SK-N-SH treated with all-trans-retinoic acid at 6 μM for 48 hours (cell line): ENCODE measurements at regions not wholly inside any gene's neighbourhood (a gene's known extent, or its start where the extent isn't known, plus 50 kb on each side); places are given as distances from the start of the nearest gene placed in this dataset.

Source experiments
- ATAC-seq: fragments of 200-7000 bp; cut with Tn5 transposase; 3 replicates; pipeline ENCODE4 v1.9.1; 2020; ENCODE audit warnings: mild to moderate bottlenecking, moderate library complexity
- ARNTL ChIP-seq: fragments of 450-650 bp; formaldehyde crosslinking; IDR thresholded peaks from 2 replicates; pipeline ENCODE4 v1.5.0; 2020; ENCODE audit warnings: low read depth, mild to moderate bottlenecking, moderate library complexity, borderline replicate concordance
- BACH2 ChIP-seq: fragments of 250-450 bp; sonication (Bioruptor Pico); IDR thresholded peaks from 2 replicates; pipeline ENCODE4 v1.9.0; 2021; ENCODE audit warnings: mild to moderate bottlenecking, borderline replicate concordance
- CSDC2 ChIP-seq: fragments of 250-450 bp; sonication (Bioruptor Pico); IDR thresholded peaks from 2 replicates; pipeline ENCODE4 v1.5.0; 2020; ENCODE audit warnings: mild to moderate bottlenecking, moderate library complexity
- ESRRG ChIP-seq: fragments of 250-450 bp; sonication (Bioruptor Pico); IDR thresholded peaks from 2 replicates; pipeline ENCODE4 v1.6.1; 2021; ENCODE audit warnings: mild to moderate bottlenecking
- GLIS3 ChIP-seq: fragments of 250-450 bp; sonication (Bioruptor Pico); IDR thresholded peaks from 2 replicates; pipeline ENCODE4 v1.5.0; 2020; ENCODE audit warnings: mild to moderate bottlenecking, moderate library complexity
- ISL1 ChIP-seq: fragments of 250-450 bp; sonication (Bioruptor Pico); IDR thresholded peaks from 2 replicates; pipeline ENCODE4 v2.1.2; 2022; ENCODE audit warnings: mild to moderate bottlenecking, moderate library complexity
- OSR1 ChIP-seq: fragments of 250-450 bp; sonication (Bioruptor Pico); IDR thresholded peaks from 2 replicates; pipeline ENCODE4 v1.8.0; 2022; ENCODE audit warnings: moderate library complexity, mild to moderate bottlenecking, inconsistent platforms
- PPARA ChIP-seq: fragments of 250-450 bp; sonication (Bioruptor Pico); IDR thresholded peaks from 2 replicates; pipeline ENCODE4 v1.5.0; 2020; ENCODE audit warnings: mild to moderate bottlenecking, borderline replicate concordance
- RARB ChIP-seq: fragments of 250-450 bp; sonication (Bioruptor Pico); IDR thresholded peaks from 2 replicates; pipeline ENCODE4 v1.8.0; 2021; ENCODE audit warnings: mild to moderate bottlenecking, moderate library complexity
- TOX ChIP-seq: fragments of 250-450 bp; sonication (Bioruptor Pico); IDR thresholded peaks from 2 replicates; pipeline ENCODE4 v1.8.0; 2021; ENCODE audit warnings: mild to moderate bottlenecking, moderate library complexity, borderline replicate concordance
- ZC3H10 ChIP-seq: fragments of 250-450 bp; sonication (Bioruptor Pico); IDR thresholded peaks from 2 replicates; pipeline ENCODE4 v1.5.1; 2021; ENCODE audit warnings: mild to moderate bottlenecking, moderate library complexity
- ZFP30 ChIP-seq: fragments of 450-650 bp; formaldehyde crosslinking; IDR thresholded peaks from 2 replicates; pipeline ENCODE4 v1.5.0; 2022; ENCODE audit warnings: mild to moderate bottlenecking, moderate library complexity
- ZNF565 ChIP-seq: fragments of 450-650 bp; formaldehyde crosslinking; conservative IDR thresholded peaks from 2 replicates; pipeline ENCODE4 v1.5.0; 2020; ENCODE audit warnings: low read depth, mild to moderate bottlenecking, moderate library complexity
- ZNF70 ChIP-seq: fragments of 450-650 bp; formaldehyde crosslinking; IDR thresholded peaks from 2 replicates; pipeline ENCODE4 v1.5.0; 2020; ENCODE audit warnings: mild to moderate bottlenecking, moderate library complexity
- TF ChIP-seq, protein P1 (sequence below): fragments of 250-450 bp; sonication (Bioruptor Pico); IDR thresholded peaks from 2 replicates; pipeline ENCODE4 v1.8.0; 2021; ENCODE audit warnings: low read depth, mild to moderate bottlenecking, moderate library complexity, borderline replicate concordance
- TF ChIP-seq, protein P2 (sequence below): fragments of 250-450 bp; sonication (Bioruptor Pico); IDR thresholded peaks from 2 replicates; pipeline ENCODE4 v1.5.1; 2021; ENCODE audit warnings: mild to moderate bottlenecking, moderate library complexity
- TF ChIP-seq, protein P3 (sequence below): fragments of 250-450 bp; sonication (Bioruptor Pico); IDR thresholded peaks from 2 replicates; pipeline ENCODE4 v1.5.0; 2020; ENCODE audit warnings: mild to moderate bottlenecking, moderate library complexity
- TF ChIP-seq, protein P4 (sequence below): fragments of 250-450 bp; sonication (Bioruptor Pico); IDR thresholded peaks from 2 replicates; pipeline ENCODE4 v1.8.0; 2020; ENCODE audit warnings: mild to moderate bottlenecking, moderate library complexity, borderline replicate concordance
- TF ChIP-seq, protein P5 (sequence below): fragments of 250-450 bp; sonication (Bioruptor Pico); IDR thresholded peaks from 2 replicates; pipeline ENCODE4 v1.5.1; 2020; ENCODE audit warnings: low read depth, mild to moderate bottlenecking, moderate library complexity

DNA sequence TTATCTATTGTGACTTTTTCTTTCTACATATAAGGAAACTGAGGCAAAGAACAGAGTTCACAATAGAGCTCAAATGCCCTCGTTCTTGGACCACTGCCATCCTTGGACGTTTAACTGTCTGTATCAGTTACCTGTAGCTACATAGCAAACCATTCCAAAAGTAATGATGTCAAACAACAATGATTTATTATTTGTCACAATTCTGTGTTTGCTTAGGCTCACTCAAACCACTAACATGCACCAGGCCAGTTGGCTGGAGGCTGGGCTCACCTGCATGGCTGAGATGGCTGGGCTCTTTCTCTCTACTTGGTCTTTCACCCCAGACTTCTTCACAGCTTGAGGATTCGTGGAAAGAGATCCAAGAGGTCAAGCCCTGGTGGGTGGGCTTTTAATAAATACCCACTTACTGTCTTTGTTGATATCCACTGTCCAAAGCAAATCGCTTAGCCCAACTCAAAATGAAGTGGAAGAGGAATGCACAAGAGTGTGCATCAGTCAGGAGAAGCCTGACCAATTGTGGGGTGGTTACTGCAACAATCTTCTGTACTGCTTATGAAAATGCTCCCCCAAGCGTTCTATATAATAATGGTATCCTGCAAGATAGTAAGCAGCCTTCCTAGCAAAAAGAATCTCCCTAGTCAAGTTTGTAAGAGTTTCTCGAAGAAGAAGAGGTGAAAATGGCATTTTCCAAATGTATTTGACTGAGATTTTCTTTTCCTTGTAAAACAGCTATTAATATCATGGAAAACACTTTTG is 163.5 kb upstream of the NT5C1B start:
- peak; percentile 30; the same call in 1 of the 3 replicates for ATAC-seq
- no peak for TF ChIP-seq ARNTL (CRISPR knock-in tag)
- no peak for TF ChIP-seq ZNF70 (CRISPR knock-in tag)
- TF ChIP-seq ZNF565 (CRISPR knock-in tag): no peak
- TF ChIP-seq CSDC2 (CRISPR knock-in tag): no peak
- no peak for TF ChIP-seq PPARA (CRISPR knock-in tag)
- TF ChIP-seq ISL1 (CRISPR knock-in tag): no peak
- TF ChIP-seq GLIS3 (CRISPR knock-in tag): no peak
- no peak for TF ChIP-seq ESRRG (CRISPR knock-in tag)
- TF ChIP-seq, protein P1, sequence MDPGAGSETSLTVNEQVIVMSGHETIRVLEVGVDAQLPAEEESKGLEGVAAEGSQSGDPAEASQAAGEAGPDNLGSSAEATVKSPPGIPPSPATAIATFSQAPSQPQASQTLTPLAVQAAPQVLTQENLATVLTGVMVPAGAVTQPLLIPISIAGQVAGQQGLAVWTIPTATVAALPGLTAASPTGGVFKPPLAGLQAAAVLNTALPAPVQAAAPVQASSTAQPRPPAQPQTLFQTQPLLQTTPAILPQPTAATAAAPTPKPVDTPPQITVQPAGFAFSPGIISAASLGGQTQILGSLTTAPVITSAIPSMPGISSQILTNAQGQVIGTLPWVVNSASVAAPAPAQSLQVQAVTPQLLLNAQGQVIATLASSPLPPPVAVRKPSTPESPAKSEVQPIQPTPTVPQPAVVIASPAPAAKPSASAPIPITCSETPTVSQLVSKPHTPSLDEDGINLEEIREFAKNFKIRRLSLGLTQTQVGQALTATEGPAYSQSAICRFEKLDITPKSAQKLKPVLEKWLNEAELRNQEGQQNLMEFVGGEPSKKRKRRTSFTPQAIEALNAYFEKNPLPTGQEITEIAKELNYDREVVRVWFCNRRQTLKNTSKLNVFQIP (CRISPR knock-in tag): no peak
- TF ChIP-seq TOX (CRISPR knock-in tag): no peak
- TF ChIP-seq, protein P2, sequence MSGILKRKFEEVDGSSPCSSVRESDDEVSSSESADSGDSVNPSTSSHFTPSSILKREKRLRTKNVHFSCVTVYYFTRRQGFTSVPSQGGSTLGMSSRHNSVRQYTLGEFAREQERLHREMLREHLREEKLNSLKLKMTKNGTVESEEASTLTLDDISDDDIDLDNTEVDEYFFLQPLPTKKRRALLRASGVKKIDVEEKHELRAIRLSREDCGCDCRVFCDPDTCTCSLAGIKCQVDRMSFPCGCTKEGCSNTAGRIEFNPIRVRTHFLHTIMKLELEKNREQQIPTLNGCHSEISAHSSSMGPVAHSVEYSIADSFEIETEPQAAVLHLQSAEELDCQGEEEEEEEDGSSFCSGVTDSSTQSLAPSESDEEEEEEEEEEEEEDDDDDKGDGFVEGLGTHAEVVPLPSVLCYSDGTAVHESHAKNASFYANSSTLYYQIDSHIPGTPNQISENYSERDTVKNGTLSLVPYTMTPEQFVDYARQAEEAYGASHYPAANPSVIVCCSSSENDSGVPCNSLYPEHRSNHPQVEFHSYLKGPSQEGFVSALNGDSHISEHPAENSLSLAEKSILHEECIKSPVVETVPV (CRISPR knock-in tag): no peak
- TF ChIP-seq RARB: no peak
- TF ChIP-seq, protein P3, sequence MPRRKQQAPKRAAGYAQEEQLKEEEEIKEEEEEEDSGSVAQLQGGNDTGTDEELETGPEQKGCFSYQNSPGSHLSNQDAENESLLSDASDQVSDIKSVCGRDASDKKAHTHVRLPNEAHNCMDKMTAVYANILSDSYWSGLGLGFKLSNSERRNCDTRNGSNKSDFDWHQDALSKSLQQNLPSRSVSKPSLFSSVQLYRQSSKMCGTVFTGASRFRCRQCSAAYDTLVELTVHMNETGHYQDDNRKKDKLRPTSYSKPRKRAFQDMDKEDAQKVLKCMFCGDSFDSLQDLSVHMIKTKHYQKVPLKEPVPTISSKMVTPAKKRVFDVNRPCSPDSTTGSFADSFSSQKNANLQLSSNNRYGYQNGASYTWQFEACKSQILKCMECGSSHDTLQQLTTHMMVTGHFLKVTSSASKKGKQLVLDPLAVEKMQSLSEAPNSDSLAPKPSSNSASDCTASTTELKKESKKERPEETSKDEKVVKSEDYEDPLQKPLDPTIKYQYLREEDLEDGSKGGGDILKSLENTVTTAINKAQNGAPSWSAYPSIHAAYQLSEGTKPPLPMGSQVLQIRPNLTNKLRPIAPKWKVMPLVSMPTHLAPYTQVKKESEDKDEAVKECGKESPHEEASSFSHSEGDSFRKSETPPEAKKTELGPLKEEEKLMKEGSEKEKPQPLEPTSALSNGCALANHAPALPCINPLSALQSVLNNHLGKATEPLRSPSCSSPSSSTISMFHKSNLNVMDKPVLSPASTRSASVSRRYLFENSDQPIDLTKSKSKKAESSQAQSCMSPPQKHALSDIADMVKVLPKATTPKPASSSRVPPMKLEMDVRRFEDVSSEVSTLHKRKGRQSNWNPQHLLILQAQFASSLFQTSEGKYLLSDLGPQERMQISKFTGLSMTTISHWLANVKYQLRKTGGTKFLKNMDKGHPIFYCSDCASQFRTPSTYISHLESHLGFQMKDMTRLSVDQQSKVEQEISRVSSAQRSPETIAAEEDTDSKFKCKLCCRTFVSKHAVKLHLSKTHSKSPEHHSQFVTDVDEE (CRISPR knock-in tag): no peak
- TF ChIP-seq, protein P4, sequence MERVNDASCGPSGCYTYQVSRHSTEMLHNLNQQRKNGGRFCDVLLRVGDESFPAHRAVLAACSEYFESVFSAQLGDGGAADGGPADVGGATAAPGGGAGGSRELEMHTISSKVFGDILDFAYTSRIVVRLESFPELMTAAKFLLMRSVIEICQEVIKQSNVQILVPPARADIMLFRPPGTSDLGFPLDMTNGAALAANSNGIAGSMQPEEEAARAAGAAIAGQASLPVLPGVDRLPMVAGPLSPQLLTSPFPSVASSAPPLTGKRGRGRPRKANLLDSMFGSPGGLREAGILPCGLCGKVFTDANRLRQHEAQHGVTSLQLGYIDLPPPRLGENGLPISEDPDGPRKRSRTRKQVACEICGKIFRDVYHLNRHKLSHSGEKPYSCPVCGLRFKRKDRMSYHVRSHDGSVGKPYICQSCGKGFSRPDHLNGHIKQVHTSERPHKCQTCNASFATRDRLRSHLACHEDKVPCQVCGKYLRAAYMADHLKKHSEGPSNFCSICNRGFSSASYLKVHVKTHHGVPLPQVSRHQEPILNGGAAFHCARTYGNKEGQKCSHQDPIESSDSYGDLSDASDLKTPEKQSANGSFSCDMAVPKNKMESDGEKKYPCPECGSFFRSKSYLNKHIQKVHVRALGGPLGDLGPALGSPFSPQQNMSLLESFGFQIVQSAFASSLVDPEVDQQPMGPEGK (CRISPR knock-in tag): no peak

DNA sequence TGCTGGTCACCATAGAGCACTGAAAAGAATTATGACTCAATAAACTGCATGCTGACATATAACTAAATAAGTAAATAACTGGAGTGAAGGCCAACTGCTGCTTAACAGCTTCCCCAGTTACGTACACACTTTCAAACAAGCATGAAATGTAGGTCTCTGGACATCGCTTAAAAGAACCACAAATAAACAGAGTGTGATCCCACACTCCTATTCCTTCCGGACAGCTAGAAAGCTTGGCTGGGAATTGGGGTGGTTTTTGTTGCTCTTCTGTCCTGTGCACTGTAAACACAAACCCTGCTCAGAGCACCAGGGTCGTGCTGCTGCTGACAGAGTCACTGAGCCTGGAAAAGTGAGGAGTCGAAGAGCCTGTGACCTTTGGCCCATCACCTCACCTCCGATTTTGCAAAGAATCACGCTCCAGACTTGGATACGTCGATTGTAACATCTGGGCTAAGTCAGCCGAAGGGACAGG is 162.7 kb upstream of the NT5C1B start:
- TF ChIP-seq, protein P5, sequence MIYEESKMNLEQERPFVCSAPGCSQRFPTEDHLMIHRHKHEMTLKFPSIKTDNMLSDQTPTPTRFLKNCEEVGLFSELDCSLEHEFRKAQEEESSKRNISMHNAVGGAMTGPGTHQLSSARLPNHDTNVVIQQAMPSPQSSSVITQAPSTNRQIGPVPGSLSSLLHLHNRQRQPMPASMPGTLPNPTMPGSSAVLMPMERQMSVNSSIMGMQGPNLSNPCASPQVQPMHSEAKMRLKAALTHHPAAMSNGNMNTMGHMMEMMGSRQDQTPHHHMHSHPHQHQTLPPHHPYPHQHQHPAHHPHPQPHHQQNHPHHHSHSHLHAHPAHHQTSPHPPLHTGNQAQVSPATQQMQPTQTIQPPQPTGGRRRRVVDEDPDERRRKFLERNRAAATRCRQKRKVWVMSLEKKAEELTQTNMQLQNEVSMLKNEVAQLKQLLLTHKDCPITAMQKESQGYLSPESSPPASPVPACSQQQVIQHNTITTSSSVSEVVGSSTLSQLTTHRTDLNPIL (CRISPR knock-in tag): no peak
- TF ChIP-seq OSR1: no peak
- TF ChIP-seq, protein P3 (CRISPR knock-in tag): no peak
- TF ChIP-seq, protein P1 (CRISPR knock-in tag): no peak
- no peak for TF ChIP-seq TOX (CRISPR knock-in tag)
- TF ChIP-seq ZFP30 (CRISPR knock-in tag): no peak
- no peak for TF ChIP-seq ZNF565 (CRISPR knock-in tag)
- no peak for TF ChIP-seq ARNTL (CRISPR knock-in tag)
- no peak for TF ChIP-seq RARB
- TF ChIP-seq PPARA (CRISPR knock-in tag): no peak
- no peak for TF ChIP-seq ZC3H10 (CRISPR knock-in tag)
- TF ChIP-seq BACH2 (CRISPR knock-in tag): no peak
- TF ChIP-seq, protein P2 (CRISPR knock-in tag): no peak
- ATAC-seq: 0 out of 3 replicates have a peak, but pooled peaks have one; percentile 19
